HL-60/S4 treated with phorbol 12-myristate 13-acetate at 8.2 ng/mL for 4 days and 3 days (cell line): ENCODE measurements at regions not wholly inside any gene's neighbourhood (a gene's known extent, or its start where the extent isn't known, plus 50 kb on each side); places are given as distances from the start of the nearest gene placed in this dataset.
"Not testable (repeated sequence)": the region's sequence is repeated elsewhere in the genome, so short reads cannot be mapped to it uniquely, and the experiment has no call there.

Experiments
- in situ Hi-C: fragments of 300-500 bp; cut with MboI; formaldehyde crosslinking; loops from 2 replicates; pipeline ENCODE4 v1.15.0; 2022; ENCODE audit warnings: low sequenced_read_pairs

DNA sequence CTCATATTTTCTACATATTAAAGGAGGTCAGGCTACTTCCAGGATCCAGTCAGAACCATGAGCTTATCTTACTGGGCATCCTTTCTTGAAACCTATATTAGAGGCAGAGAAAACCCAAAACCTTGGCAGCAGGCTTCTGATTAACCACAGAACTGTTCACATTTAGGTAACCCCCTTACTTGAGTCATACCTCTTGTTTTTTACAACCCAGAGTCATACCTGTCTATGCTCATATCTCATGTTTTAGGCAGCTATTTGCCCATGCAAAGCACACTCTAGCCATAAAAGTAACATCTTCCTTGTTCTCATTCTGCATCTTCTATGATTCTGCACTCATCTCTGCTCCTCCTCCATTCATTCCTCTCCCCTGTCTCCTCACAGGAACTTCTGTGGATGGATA lies 138.0 kb upstream of the SMIM31 start:
- in situ Hi-C loops: no loop called here

DNA sequence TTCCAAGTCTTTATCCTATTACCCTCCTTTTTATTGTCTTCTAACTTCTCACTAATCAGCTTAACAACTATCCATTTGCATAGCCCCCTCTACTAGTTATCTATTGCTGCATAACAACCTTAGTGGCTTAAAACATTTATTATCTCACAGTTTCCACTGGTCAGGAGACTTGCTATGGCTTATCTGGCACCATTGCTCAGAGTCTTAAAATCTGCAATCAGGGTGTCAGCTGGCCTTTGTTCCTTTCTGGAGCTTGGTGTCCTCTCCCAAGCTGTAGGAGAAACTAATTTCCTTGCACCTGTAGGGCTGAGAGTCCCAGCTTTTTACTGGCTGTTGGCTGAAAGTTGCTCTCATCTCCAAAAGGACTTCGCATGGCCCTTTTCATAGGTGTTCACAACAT lies 137.0 kb upstream of the SMIM31 start:
- in situ Hi-C loops: no loop called here

DNA sequence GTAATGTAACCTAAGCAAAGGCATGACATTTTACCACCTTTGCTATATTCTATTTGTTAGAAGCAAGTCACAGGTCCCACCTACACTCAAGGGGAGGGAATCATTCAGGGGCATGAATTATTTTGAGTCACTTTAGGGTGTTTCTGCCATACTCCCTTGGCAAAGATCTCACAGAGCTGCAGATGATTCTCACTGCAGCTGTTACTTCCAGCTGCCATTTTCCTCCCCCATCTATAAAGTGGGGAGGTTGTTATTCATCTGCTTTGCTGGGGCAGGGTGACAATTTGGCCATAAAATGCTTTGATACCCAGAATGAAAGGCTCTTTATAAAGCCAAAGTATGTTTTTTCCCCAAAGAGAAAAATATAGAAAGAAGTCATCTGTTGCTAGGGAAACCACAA lies 136.5 kb upstream of the SMIM31 start:
- in situ Hi-C loops: no loop called here

DNA sequence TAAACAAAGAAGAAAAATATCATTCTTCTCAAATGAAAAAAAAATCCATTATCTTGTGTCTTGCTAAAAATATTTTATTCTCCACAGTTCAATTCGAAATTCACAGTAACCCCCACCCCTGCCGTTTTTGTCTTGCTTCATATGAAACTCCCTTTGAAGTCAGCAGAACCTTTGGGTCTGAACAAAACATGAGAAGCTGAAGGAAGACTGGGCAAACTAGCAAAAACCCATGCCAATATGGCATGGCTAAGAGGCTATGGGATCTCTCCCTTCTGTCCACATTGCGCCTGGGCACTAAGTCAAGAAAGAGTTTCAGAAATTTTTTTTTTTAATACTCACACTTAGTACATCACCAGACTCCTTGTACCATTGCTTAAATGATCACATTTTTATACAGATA lies 136.0 kb upstream of the SMIM31 start:
- in situ Hi-C loops: no loop called here

DNA sequence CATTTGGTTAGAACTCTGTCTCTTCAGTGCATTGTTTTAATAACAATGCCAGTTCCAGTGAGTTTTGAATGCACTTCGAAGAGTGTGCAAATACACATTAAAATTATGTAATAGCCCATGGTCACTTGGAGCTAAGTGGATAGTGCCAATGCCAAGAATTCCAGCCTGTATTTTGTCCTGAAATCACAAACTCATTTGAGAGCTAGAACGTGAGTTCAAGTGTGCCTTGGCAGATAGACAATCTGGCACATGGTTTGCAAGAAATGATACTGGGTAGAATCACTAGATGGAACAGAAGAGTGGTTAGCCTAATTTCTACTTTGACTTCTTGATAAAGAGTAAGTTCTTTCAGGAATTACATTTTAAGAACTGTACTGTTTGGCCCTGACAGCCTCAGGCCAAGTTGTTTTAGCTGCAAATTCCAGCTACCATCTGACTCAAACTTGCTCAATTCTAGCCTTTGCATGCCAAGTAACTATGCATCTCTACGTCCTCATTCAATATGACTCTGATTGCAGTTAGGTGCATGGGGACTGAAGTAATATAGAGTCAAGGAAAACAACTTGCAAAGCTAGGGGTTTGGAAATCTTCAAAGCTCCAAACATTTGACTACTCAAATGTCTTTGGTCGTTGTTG lies 131.9 kb upstream of the SMIM31 start:
- in situ Hi-C loops: no loop called here

DNA sequence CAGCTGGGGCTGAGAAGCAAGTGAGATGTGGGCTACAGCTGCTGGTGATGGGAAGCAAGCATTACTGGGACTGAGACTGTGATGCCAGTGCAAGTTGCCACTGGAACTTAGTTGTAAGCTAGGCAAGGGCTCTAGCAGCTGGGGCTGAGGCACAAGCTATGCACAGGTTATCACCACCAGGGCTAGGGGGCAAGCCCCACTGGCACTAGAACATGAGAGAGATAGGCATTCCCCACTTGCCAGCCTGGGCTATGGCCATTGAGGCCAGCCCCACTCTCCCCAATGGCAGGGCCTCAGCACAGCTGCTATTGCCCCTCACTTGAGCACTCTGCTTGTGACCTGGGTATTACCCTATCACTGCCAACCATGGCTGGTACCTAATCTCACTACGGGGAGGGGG lies 130.8 kb upstream of the SMIM31 start:
- in situ Hi-C loops: no loop called here

DNA sequence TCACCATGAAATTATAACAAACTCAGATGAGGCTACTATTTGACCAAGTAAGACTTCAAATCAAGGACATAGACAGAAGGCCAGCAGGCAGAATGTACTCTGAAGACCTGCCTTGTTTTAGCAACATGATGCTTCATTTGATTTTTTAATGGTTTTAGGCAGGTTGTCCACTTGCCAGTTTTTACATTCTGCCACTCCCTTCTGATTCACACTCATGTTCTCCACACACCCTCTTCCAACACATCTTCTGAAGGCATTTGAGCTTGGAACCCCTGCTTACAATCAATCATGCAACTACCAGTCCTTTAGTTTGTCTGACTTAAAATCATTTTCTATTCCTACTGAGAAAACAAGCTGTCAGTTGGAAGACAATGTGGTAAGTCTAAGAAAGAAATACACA lies 114.9 kb upstream of the SMIM31 start:
- in situ Hi-C loops: no loop called here

DNA sequence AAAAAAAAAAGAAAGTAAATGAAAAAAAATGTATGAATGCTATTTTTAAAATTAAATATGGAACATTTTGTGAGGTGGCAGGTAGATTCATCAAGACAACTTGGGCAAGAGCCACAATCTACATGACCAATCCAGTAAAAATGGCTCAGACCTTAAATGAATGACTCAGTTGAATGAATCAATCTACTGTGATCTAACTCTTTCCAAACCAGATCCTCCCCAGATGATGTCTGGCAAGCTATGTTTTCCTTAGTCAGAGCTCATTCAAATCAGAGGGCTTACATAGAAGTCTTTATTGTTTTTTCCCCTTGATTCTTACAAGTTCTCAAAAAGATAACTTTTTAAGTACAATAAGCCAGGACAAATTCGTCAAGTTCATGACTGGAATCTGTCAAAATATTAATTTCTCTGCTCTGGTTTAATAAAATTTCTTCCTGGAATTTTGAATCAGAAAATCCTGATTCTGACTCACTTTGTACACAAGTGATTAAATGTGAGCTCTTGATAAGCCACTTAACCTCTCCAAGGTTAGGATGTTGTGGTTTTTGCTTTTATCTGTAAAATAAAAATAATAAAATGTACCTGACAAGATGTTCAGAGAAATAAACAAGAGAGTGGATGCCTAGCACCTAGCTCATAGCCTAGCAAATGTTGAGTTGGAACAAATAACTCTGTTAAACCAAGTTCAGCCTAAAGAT lies 105.6 kb upstream of the SMIM31 start:
- in situ Hi-C loops: no loop called here

DNA sequence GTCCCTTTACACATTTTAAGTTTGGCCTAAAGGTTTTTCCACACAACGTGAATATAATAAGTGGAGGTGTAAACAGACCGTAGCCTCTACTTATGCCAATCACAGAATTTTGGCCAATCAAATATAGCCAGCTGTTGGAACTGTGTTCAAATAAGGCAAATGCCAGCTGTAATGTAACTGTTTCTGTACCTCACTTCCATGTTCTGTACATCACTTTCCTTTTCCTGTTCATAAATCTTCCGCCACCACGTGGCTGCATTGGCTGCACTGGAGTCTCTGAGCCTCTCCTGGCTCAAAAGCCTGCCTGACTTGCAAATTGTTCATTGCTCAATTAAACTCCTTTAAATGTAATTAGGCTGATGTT lies 105.1 kb upstream of the SMIM31 start:
- in situ Hi-C loops: no loop called here

DNA sequence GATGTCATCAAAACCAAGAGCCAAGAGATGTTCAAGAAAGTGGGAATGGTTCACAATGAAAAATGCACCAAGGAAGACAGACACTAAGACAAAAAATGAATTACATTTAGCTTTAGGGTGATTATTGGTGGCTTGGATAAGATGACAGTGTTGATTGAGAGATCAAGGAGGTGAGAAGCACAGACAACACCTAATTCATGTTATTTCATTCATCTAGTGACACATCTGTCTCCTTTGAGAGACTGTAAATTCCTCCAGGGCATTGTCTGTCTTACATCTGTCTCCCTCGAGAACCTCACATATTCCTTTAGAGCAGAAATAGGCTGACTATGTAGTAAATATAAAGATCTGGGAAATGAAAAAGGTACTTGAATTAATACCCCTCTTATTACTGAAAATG lies 94.2 kb upstream of the SMIM31 start:
- in situ Hi-C loops: no loop called here

DNA sequence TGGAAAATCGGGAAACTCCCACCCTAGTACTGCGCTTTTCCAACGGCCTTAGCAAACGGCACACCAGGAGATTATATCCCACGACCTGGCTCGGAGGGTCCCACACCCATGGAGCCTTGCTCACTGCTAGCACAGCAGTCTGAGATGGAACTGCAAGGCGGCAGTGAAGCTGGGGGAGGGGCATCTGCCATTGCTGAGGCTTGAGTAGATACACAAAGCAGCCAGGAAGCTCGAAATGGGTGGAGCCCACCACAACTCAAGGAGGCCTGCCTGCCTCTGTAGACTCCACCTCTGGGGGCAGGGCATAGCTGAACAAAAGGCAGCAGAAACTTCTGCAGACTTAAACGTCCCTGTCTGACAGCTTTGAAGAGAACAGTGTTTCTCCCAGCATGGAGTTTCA lies 77.8 kb upstream of the SMIM31 start:
- in situ Hi-C loops: not testable (repeated sequence)

DNA sequence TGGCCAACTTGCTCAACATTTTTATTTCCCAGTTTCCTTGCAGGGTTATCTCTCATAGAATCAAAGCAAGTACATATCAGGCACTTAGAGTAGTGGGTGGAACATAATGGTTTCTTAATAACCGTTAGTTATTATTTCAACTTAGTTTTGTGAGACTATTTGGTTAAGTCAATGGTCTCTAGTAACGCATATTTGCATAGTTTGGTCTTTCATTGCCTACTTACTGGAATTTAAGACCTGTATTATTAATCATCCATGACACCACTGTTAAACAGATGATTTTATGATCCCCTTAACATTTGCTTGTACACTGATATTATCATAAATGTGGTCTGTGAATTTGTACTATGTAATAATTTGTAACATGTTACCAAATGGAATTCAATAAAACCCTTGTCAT lies 70.9 kb upstream of the SMIM31 start:
- in situ Hi-C loops: no loop called here

DNA sequence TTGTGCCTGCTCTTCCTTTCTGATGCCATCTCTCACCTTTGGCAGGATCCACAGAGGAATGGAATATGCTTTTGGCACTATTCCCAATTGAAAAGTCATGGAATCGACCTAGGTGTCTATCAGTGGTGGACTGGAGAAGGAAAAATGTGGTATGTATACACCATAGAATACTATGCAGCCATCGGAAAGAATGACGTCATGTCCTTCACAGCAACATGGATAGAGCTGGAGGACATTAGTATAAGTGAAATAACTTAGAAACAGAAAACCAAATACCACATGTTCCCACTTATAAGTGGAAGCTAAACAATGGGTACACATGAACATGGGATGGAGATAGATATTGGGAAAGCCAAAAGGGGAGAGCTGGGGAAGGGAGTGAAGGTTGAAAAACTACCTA lies 58.3 kb upstream of the SMIM31 start:
- in situ Hi-C loops: no loop called here

DNA sequence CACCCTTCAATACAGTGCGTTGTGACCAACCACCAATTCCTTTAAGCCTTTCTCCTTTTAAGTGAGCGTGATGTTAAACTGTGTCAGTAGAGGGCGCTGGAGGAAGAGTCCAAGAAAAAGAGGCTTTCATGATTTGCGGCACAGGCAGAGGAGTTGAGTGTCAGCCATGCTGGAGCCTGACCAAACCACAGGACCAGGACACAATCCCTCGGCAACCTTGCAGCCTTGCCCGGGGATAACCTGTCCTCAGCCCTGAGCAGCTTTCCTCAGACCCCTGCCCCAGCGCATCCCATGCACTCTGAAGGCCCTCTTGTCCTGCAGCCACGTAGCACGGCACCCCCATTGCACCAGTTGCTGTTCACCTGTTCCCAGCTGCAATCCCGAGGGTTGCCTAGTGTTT lies 53.5 kb upstream of the SMIM31 start:
- in situ Hi-C loops: no loop called here

DNA sequence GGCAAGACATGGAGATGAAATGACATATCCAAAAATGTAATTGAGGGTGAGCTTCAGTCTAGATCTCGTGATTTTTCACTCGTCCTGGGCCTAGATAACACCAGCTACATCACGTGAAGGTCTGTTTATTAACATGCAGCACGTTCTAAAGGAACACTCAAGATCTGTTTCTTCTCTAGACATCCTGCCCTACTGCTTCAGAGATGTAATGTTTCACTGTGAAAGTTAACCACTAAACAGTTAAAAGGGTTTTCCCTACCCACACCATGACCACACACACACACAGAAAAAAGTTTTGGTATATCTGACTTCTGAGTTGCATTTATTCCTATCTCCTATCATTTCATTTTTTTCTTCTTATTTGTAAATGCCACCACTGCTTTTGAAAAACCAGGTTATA lies 52.3 kb upstream of the SMIM31 start:
- in situ Hi-C loops: no loop called here
